GOT3 (cell line): ENCODE measurements at regions not wholly inside any gene's neighbourhood (a gene's known extent, or its start where the extent isn't known, plus 50 kb on each side); places are given as distances from the start of the nearest gene placed in this dataset.

Source experiments
- DNase-seq: peaks from one replicate; lab custom pipeline; 2025; ENCODE audit warnings: mixed read lengths; lab: John Stamatoyannopoulos, UW

- no peak for DNase-seq
These were observed 152.1 kb downstream of the SLIT2 start for GRCh38 chr4:20403846-20404245.

- no peak for DNase-seq
These were observed 156.9 kb downstream of the SLIT2 start for GRCh38 chr4:20408611-20409010.

- no peak for DNase-seq
These were observed 160.4 kb downstream of the SLIT2 start for GRCh38 chr4:20412072-20412471.

- DNase-seq = no peak
These were observed 165.1 kb downstream of the SLIT2 start for GRCh38 chr4:20416800-20417199.

- no peak for DNase-seq
These were observed 167.3 kb downstream of the SLIT2 start for GRCh38 chr4:20418861-20419451.

GRCh38 chr4:20420916-20421602 lies 169.4 kb downstream of the SLIT2 start:
- DNase-seq = no peak

GRCh38 chr4:20421603-20421985 lies 169.9 kb downstream of the SLIT2 start:
- no peak for DNase-seq

GRCh38 chr4:20422398-20422797 lies 170.7 kb downstream of the SLIT2 start:
- DNase-seq = peak; percentile 1

- no peak for DNase-seq
These were observed 171.7 kb downstream of the SLIT2 start for GRCh38 chr4:20423420-20423819.

GRCh38 chr4:20426028-20426427 lies 174.3 kb downstream of the SLIT2 start:
- DNase-seq = no peak

GRCh38 chr4:20428436-20429160 lies 176.9 kb downstream of the SLIT2 start:
- no peak for DNase-seq

GRCh38 chr4:20430259-20430941 lies 178.7 kb downstream of the SLIT2 start:
- no peak for DNase-seq

GRCh38 chr4:20431543-20431951 lies 179.8 kb downstream of the SLIT2 start:
- no peak for DNase-seq

- DNase-seq = no peak
These were observed 180.4 kb downstream of the SLIT2 start for GRCh38 chr4:20432088-20432487.

- DNase-seq = no peak
These were observed 181.5 kb downstream of the SLIT2 start for GRCh38 chr4:20433097-20433705.

GRCh38 chr4:20440170-20440569 lies 188.5 kb downstream of the SLIT2 start:
- DNase-seq = no peak

GRCh38 chr4:20443015-20443805 lies 191.5 kb downstream of the SLIT2 start:
- DNase-seq = no peak

GRCh38 chr4:20444599-20445337 lies 193.1 kb downstream of the SLIT2 start:
- no peak for DNase-seq

GRCh38 chr4:20445933-20446723 lies 194.4 kb downstream of the SLIT2 start:
- DNase-seq = no peak

- DNase-seq = no peak
These were observed 195.4 kb downstream of the SLIT2 start for GRCh38 chr4:20447103-20447502.
